NCI-H1092 treated with DMSO at 0.1 percent for 48 hours (cell line): ENCODE measurements at regions not wholly inside any gene's neighbourhood (a gene's known extent, or its start where the extent isn't known, plus 50 kb on each side); places are given as distances from the start of the nearest gene placed in this dataset.

ENCODE experiments used
- DNase-seq: peaks from one replicate; lab custom pipeline; 2025; lab: John Stamatoyannopoulos, UW

- peak; percentile 4 for DNase-seq
Observed at GRCh38 chr6:141309295-141309694, 823.4 kb upstream of the GJE1 start.

- DNase-seq: no peak
Observed at GRCh38 chr6:141307309-141307998, 825.3 kb upstream of the GJE1 start.

- no peak for DNase-seq
Observed at GRCh38 chr6:141303907-141304306, 828.8 kb upstream of the GJE1 start.

- DNase-seq: no peak
Observed at GRCh38 chr6:141301779-141302178, 830.9 kb upstream of the GJE1 start.

GRCh38 chr6:141290941-141291721 is 841.6 kb upstream of the GJE1 start:
- peak; percentile 17 for DNase-seq

- no peak for DNase-seq
Observed at GRCh38 chr6:141288947-141289346, 843.8 kb upstream of the GJE1 start.

GRCh38 chr6:141282263-141282662 is 850.5 kb upstream of the GJE1 start:
- no peak for DNase-seq

- no peak for DNase-seq
Observed at GRCh38 chr6:141269684-141270083, 863.0 kb upstream of the GJE1 start.

GRCh38 chr6:141267420-141267819 is 865.3 kb upstream of the GJE1 start:
- DNase-seq: no peak

GRCh38 chr6:141265756-141266623 is 866.7 kb upstream of the GJE1 start:
- DNase-seq: peak; percentile 44

- DNase-seq: no peak
Observed at GRCh38 chr6:141264101-141264500, 868.6 kb upstream of the GJE1 start.

- no peak for DNase-seq
Observed at GRCh38 chr6:141261672-141262060, 871.1 kb upstream of the GJE1 start.

- DNase-seq: no peak
Observed at GRCh38 chr6:141261016-141261671, 871.6 kb upstream of the GJE1 start.

GRCh38 chr6:141260627-141261015 is 872.1 kb upstream of the GJE1 start:
- DNase-seq: no peak

- no peak for DNase-seq
Observed at GRCh38 chr6:141259807-141260206, 872.9 kb upstream of the GJE1 start.

GRCh38 chr6:141259091-141259490 is 873.6 kb upstream of the GJE1 start:
- DNase-seq: no peak

- DNase-seq: no peak
Observed at GRCh38 chr6:141258516-141258915, 874.2 kb upstream of the GJE1 start.

- DNase-seq: no peak
Observed at GRCh38 chr6:141254336-141254735, 878.4 kb upstream of the GJE1 start.

GRCh38 chr6:141252828-141253608 is 879.7 kb upstream of the GJE1 start:
- DNase-seq: no peak

GRCh38 chr6:141251286-141251685 is 881.4 kb upstream of the GJE1 start:
- DNase-seq: no peak
